OCI-LY7 (cell line): ENCODE measurements at regions not wholly inside any gene's neighbourhood (a gene's known extent, or its start where the extent isn't known, plus 50 kb on each side); places are given as distances from the start of the nearest gene placed in this dataset.

Source experiments
- BruUV-seq: library from RNA; stranded (reverse); fragments of 400-500 nt; replicated peaks from 2 replicates; lab custom pipeline; 2021; lab: Mats Ljungman, UMichigan
- CTCF ChIA-PET: fragments of 300-600 bp; sonication (Branson Sonifier 250); formaldehyde crosslinking; loops from one replicate; lab custom pipeline; 2022; ENCODE audit warnings: antibody characterized with exemption; ENCODE audit not compliant: unreplicated experiment; lab: Charles Lee
- POLR2A ChIA-PET: fragments of 300-600 bp; sonication (Branson Sonifier 250); formaldehyde crosslinking; loops from one replicate; lab custom pipeline; 2022; ENCODE audit warnings: antibody characterized with exemption; lab: Charles Lee
- DNase-seq: peaks from one replicate; pipeline ENCODE4 v3.0.0-alpha.2; 2015; ENCODE audit warnings: low spot score
- H2AFZ ChIP-seq: fragments of 200-600 bp; sonication (generic), shearing (Covaris generic); 2 replicates; pipeline ENCODE4 v1.6.1; 2014; ENCODE audit warnings: mild to moderate bottlenecking, antibody characterized with exemption, low read length, moderate library complexity
- H3K27ac ChIP-seq: fragments of 200-600 bp; sonication (generic); 2 replicates; pipeline ENCODE4 v1.5.1; 2014; ENCODE audit warnings: mixed run types, low read depth, mild to moderate bottlenecking, moderate library complexity, low read length, inconsistent platforms; ENCODE audit not compliant: poor library complexity, severe bottlenecking
- H3K36me3 ChIP-seq: fragments of 200-600 bp; sonication (generic); 2 replicates; pipeline ENCODE4 v1.6.1; 2014; ENCODE audit warnings: mild to moderate bottlenecking, antibody characterized with exemption, low read length, moderate library complexity, mixed read lengths; ENCODE audit not compliant: insufficient read depth
- H3K4me1 ChIP-seq: fragments of 200-600 bp; sonication (generic); 2 replicates; pipeline ENCODE4 v1.5.1; 2014; ENCODE audit warnings: mild to moderate bottlenecking, low read length; ENCODE audit not compliant: insufficient read depth, poor library complexity, severe bottlenecking
- H3K4me2 ChIP-seq: fragments of 200-600 bp; sonication (generic); 2 replicates; pipeline ENCODE4 v1.6.1; 2014; ENCODE audit warnings: mild to moderate bottlenecking, low read length
- H3K4me3 ChIP-seq: fragments of 200-600 bp; sonication (generic); 2 replicates; pipeline ENCODE4 v1.5.1; 2014; ENCODE audit warnings: mild to moderate bottlenecking, low read depth, low read length; ENCODE audit not compliant: poor library complexity, severe bottlenecking
- H3K79me2 ChIP-seq: fragments of 200-600 bp; sonication (generic); 2 replicates; pipeline ENCODE4 v1.6.1; 2016; ENCODE audit warnings: low read depth, mild to moderate bottlenecking, low read length, moderate library complexity, mixed read lengths; ENCODE audit not compliant: insufficient read depth
- H3K9me2 ChIP-seq: fragments of 200-600 bp; sonication (generic); 2 replicates; pipeline ENCODE4 v1.6.1; 2016; ENCODE audit warnings: mild to moderate bottlenecking, low read length, mixed read lengths; ENCODE audit not compliant: insufficient read depth
- H3K9me3 ChIP-seq: fragments of 200-600 bp; sonication (generic); 2 replicates; pipeline ENCODE4 v1.6.1; 2014; ENCODE audit warnings: mild to moderate bottlenecking, mixed run types, low read length, mixed read lengths
- H4K20me1 ChIP-seq: fragments of 200-600 bp; sonication (generic); 2 replicates; pipeline ENCODE4 v1.6.1; 2014; ENCODE audit warnings: mild to moderate bottlenecking, antibody characterized with exemption, low read length, moderate library complexity, mixed read lengths; ENCODE audit not compliant: insufficient read depth
- CTCF ChIP-seq: fragments of 200-600 bp; sonication (generic); conservative IDR thresholded peaks from 2 replicates; pipeline ENCODE4 v1.5.1; 2014; ENCODE audit warnings: mild to moderate bottlenecking, antibody characterized with exemption, low read length, moderate library complexity, mixed read lengths
- EZH2phosphoT487 ChIP-seq: fragments of 200-600 bp; sonication (generic); IDR thresholded peaks from 2 replicates; pipeline ENCODE4 v1.6.1; 2018; ENCODE audit warnings: low read depth, borderline replicate concordance, mild to moderate bottlenecking, mixed run types, antibody characterized with exemption, low read length, moderate library complexity, mixed read lengths
- intact Hi-C: fragments of 100-400 bp; cut with micrococcal nuclease; formaldehyde crosslinking; loops from one replicate; pipeline ENCODE4 v1.10.0; 2022; ENCODE audit not compliant: unreplicated experiment

- Histone ChIP-seq H4K20me1 (no peaks in the 10 kb centered on the region), H3K4me1 (no peaks in the 10 kb centered on the region), H2AFZ (no peak overlapping the region), H3K4me2 (no peak overlapping the region), H3K4me3 (no peak overlapping the region), H3K9me3 (no peaks in the 10 kb centered on the region), H3K9me2 (no peaks in the 10 kb centered on the region), H3K79me2 (no peaks in the 10 kb centered on the region), H3K36me3 (no peaks in the 10 kb centered on the region), H3K27ac (no peak overlapping the region)
- CTCF ChIA-PET = no interaction called here
- POLR2A ChIA-PET = no interaction called here
- intact Hi-C loops = no loop called here
- TF ChIP-seq CTCF = no peak
- TF ChIP-seq EZH2phosphoT487 = no peak
- BruUV-seq = no TSS peak
- DNase-seq = no peak
These were observed 959.2 kb upstream of the GJE1 start for GRCh38 chr6:141173529-141173928.

DNA sequence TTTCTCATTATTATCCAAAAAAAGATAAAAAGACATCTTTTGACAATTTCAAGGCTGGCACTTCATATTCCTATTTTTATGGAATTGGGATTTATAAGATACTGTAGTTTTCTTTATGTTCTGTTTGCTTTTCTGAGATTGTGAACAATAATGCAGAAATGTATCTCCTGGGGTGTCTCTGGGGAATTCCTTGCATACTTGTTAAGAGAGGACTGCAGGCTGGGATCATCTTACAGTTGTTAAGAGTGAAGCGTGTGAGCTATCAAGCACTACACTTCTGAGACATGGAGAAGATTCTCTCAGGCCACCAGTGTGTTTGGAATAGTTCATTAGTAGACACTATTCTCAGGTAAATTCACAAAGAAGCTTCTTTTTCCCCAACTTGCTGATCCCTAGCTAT lies 963.3 kb upstream of the GJE1 start:
- Histone ChIP-seq H3K9me3 (no peaks in the 10 kb centered on the region), H3K27ac (no peak overlapping the region), H3K79me2 (no peaks in the 10 kb centered on the region), H3K4me1 (no peaks in the 10 kb centered on the region), H2AFZ (no peak overlapping the region), H4K20me1 (no peaks in the 10 kb centered on the region), H3K36me3 (no peaks in the 10 kb centered on the region), H3K4me3 (no peak overlapping the region), H3K4me2 (no peak overlapping the region), H3K9me2 (no peaks in the 10 kb centered on the region)
- no TSS peak for BruUV-seq
- ChIA-PET POLR2A (no interaction called here), CTCF (no interaction called here)
- DNase-seq = no peak
- TF ChIP-seq EZH2phosphoT487 = no peak
- no peak for TF ChIP-seq CTCF
- intact Hi-C loops = no loop called here

GRCh38 chr6:141167945-141168344 lies 964.8 kb upstream of the GJE1 start:
- Histone ChIP-seq H2AFZ (no peak overlapping the region), H3K4me3 (no peak overlapping the region), H3K4me2 (no peak overlapping the region), H4K20me1 (no peaks in the 10 kb centered on the region), H3K4me1 (no peaks in the 10 kb centered on the region), H3K27ac (no peak overlapping the region), H3K79me2 (no peaks in the 10 kb centered on the region), H3K9me3 (no peaks in the 10 kb centered on the region), H3K36me3 (no peaks in the 10 kb centered on the region), H3K9me2 (no peaks in the 10 kb centered on the region)
- no peak for TF ChIP-seq CTCF
- TF ChIP-seq EZH2phosphoT487 = no peak
- DNase-seq = no peak
- BruUV-seq = no TSS peak
- intact Hi-C loops = no loop called here
- ChIA-PET CTCF (no interaction called here), POLR2A (no interaction called here)
